ACC112 (cell line): ENCODE measurements at regions not wholly inside any gene's neighbourhood (a gene's known extent, or its start where the extent isn't known, plus 50 kb on each side); places are given as distances from the start of the nearest gene placed in this dataset.

Experiments used
- H2AFZ ChIP-seq: fragments of 200-600 bp; sonication (generic); one replicate; pipeline ENCODE4 v1.6.0; 2017; ENCODE audit warnings: antibody characterized with exemption, low read length; ENCODE audit not compliant: unreplicated experiment
- H3K27ac ChIP-seq: fragments of 200-600 bp; sonication (generic); 2 replicates; pipeline ENCODE4 v1.5.1; 2014; ENCODE audit warnings: low read depth, mild to moderate bottlenecking, antibody characterized with exemption, low read length, moderate library complexity
- H3K27me3 ChIP-seq: fragments of 200-600 bp; sonication (generic); 2 replicates; pipeline ENCODE4 v1.6.1; 2014; ENCODE audit warnings: mild to moderate bottlenecking, antibody characterized with exemption, low read length, moderate library complexity, mixed read lengths; ENCODE audit not compliant: insufficient read depth
- H3K36me3 ChIP-seq: fragments of 200-600 bp; sonication (generic); 2 replicates; pipeline ENCODE4 v1.6.1; 2016; ENCODE audit warnings: mild to moderate bottlenecking, antibody characterized with exemption, low read length, moderate library complexity, mixed read lengths; ENCODE audit not compliant: insufficient read depth
- H3K4me1 ChIP-seq: fragments of 200-600 bp; sonication (generic); one replicate; pipeline ENCODE4 v1.6.1; 2016; ENCODE audit warnings: low read length, mixed read lengths; ENCODE audit not compliant: insufficient read depth, unreplicated experiment, control insufficient read depth
- H3K4me3 ChIP-seq: fragments of 200-600 bp; sonication (generic); 2 replicates; pipeline ENCODE4 v1.5.1; 2014; ENCODE audit warnings: mild to moderate bottlenecking, low read depth, low read length
- H3K79me2 ChIP-seq: fragments of 200-600 bp; sonication (generic); one replicate; pipeline ENCODE4 v1.6.0; 2016; ENCODE audit warnings: low read length; ENCODE audit not compliant: control insufficient read depth, unreplicated experiment, insufficient read depth

DNA sequence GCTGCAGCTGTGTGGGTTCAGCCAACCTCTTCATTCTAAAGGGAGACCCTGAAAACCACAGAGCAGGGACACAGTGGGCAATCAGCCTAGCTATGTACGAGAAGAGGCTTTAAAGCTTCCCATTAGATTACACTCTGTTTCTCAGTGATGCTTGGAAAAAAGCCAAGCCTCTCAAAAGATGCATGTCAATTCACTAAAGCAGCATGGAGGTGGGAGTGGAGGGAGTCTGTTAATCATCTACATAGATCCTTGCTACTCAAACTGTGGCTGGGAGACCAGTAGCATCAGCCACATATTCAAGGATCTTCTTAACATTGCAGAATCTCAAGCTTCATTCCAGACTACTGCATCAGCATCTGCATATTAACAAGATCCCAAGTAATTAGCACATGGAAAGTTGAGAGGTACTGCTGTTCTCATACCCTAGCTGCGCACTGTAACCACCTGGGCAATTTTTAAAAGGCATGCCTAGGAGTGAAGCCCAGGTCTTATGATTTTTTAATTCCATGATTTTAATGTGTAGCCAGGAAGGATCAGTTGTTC lies 305.9 kb downstream of the PMP22 start:
- Histone ChIP-seq H3K4me3 (no peak overlapping the region), H3K79me2 (no peaks in the 10 kb centered on the region), H3K36me3 (no peaks in the 10 kb centered on the region), H2AFZ (no peak overlapping the region), H3K4me1 (no peaks in the 10 kb centered on the region), H3K27me3 (peaks cover 16% of the 10 kb centered on the region; the same call in 1 of the 2 replicates), H3K27ac (no peak overlapping the region)

DNA sequence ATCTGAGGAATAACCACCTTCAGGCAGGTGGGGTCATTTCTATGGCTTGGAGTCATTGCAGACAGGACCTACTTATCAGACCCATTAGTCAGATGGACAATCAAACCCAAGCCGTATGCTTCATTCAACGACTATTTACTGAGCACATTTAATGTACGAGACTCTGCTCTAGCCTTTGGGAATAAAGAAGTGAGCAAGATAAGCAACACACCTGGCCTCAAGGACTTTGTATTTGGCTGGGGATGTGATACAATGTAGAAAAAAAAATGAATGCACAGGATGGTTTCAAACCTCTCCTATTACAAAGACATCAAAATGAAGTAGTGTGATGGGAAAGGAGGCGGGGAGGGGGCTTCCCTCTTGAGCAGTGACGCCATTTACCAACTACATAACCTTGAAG lies 311.7 kb downstream of the PMP22 start:
- H3K36me3 ChIP-seq: no peaks in the 10 kb centered on the region
- no peak overlapping the region for H3K4me3 ChIP-seq
- H3K79me2 ChIP-seq: no peaks in the 10 kb centered on the region
- no peak overlapping the region for H3K27ac ChIP-seq
- H3K4me1 ChIP-seq: no peaks in the 10 kb centered on the region
- H2AFZ ChIP-seq: no peak overlapping the region
- peaks cover 30% of the 10 kb centered on the region; the same call in 1 of the 2 replicates for H3K27me3 ChIP-seq

DNA sequence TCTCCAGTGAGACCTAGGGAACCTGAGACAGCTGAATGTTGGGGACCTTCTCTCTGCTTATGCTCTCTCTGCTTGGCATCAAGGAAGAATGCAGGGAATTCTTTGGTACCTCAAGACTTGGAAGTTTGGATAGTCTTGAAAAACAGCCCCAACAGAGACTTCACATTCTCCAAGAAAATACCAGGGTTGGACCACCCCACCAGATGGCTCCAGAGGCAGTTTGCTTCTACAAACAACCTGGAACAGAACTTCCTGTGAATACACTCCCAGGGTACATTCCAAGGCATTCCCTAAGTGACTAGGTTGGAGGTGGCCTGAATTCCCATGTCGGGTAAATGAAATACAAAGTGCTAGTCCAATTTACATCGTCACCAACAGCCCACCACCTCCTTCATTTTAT lies 314.4 kb downstream of the PMP22 start:
- Histone ChIP-seq H2AFZ (no peak overlapping the region), H3K27ac (no peak overlapping the region), H3K79me2 (no peaks in the 10 kb centered on the region), H3K4me1 (no peaks in the 10 kb centered on the region), H3K36me3 (no peaks in the 10 kb centered on the region), H3K27me3 (peaks cover 30% of the 10 kb centered on the region), H3K4me3 (no peak overlapping the region)

DNA sequence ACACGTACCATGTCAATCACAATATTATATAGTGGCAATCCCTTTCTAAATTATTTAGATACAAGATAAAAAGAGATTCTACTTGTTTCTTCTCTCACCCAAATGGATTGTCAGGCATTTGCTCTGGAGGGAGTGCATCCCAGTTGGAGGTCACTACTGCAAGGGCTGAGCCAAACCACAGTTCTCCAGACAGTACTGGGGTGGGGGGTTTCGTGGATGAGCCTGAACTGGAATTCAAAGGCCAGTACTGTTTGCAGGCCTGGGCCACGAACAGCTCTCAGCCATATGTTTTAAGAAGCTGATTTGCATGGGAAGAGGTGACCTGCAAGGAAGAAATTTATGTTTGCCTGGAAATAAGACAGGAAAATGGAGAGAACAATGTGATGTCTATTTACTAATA lies 314.9 kb downstream of the PMP22 start:
- peaks cover 28% of the 10 kb centered on the region for H3K27me3 ChIP-seq
- H3K4me3 ChIP-seq: no peak overlapping the region
- H3K27ac ChIP-seq: no peak overlapping the region
- no peaks in the 10 kb centered on the region for H3K4me1 ChIP-seq
- H3K36me3 ChIP-seq: no peaks in the 10 kb centered on the region
- H3K79me2 ChIP-seq: no peaks in the 10 kb centered on the region
- H2AFZ ChIP-seq: no peak overlapping the region

DNA sequence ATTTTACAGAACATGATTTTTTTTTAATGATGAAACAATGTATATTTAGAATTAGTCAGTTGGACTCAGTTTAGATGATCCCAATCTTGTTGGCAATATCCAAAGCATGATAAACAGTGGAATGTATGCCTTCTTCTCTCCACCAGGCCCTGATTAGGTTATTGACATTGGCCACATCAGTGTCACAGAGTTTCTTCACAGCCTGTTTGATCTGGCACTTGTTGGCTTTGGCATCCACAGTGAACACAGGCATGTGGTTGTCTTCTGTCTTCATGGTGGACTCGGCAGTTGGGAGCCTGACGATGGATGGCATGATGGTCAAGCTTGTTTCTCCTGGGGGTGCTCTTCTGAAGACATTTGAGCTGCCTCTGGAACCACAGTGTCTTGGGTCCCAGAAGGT lies 317.5 kb downstream of the PMP22 start:
- no peaks in the 10 kb centered on the region for H3K36me3 ChIP-seq
- no peak overlapping the region for H3K27ac ChIP-seq
- H2AFZ ChIP-seq: no peak overlapping the region
- no peaks in the 10 kb centered on the region for H3K79me2 ChIP-seq
- H3K27me3 ChIP-seq: peaks cover 20% of the 10 kb centered on the region
- H3K4me3 ChIP-seq: no peak overlapping the region
- no peaks in the 10 kb centered on the region for H3K4me1 ChIP-seq

DNA sequence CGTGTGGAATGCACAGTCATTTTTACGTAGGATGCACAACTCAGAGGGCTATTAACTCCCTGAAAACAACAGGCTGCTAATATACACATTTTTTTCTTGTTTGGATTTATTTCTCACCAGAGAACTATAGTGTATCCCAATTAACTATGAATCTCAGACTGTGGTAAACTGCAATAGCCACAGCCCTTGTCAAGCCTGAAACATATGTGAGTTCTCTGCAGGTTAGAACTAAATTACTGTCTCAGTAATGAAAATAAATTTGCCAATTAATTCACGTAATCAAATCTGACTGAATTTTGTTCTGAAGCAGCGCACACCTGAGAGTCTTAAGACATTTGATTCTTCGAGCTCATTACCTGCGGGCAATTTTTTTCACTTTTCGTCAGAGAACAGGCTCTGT lies 318.6 kb downstream of the PMP22 start:
- H2AFZ ChIP-seq: no peak overlapping the region
- no peak overlapping the region for H3K27ac ChIP-seq
- H3K27me3 ChIP-seq: peaks cover 20% of the 10 kb centered on the region
- H3K79me2 ChIP-seq: no peaks in the 10 kb centered on the region
- 0 out of 2 replicates have a peak overlapping the region, but pooled peaks have one; percentile 3 for H3K4me3 ChIP-seq
- no peaks in the 10 kb centered on the region for H3K4me1 ChIP-seq
- H3K36me3 ChIP-seq: no peaks in the 10 kb centered on the region

DNA sequence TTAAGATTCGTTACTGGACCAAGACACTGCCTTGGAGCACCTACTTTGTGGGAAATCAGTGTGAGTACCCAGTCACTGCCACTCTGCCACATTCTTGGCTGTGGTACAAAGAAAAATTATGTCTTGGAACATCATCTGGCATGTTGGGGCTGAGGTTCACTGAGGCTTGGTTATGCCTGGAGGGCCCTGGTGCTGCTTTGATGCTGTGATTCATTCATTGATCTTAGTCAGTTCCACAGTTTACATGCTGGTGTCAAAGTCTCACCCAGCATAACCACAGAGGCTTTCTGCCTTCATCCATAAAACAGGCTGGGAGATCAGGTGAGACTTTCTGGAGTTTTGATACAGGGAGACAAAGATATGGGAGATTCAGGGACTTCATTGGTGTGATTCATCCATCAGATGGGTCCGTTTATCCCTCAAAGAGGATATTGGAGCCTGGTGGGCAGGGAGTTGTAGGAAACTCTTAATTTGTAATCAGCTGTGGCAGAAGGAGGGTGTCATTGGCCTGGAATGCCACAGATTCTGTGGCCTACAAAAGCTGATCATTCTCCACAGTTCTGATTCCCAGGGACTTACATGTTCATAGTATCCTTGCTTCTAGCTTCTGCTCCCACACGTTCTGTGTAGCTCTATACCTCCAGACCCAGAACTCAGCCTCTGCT lies 322.5 kb downstream of the PMP22 start:
- H3K36me3 ChIP-seq: no peaks in the 10 kb centered on the region
- no peaks in the 10 kb centered on the region for H3K4me1 ChIP-seq
- no peaks in the 10 kb centered on the region for H3K79me2 ChIP-seq
- peaks cover 4% of the 10 kb centered on the region for H3K27me3 ChIP-seq
- H3K4me3 ChIP-seq: no peak overlapping the region
- H3K27ac ChIP-seq: no peak overlapping the region
- no peak overlapping the region for H2AFZ ChIP-seq

DNA sequence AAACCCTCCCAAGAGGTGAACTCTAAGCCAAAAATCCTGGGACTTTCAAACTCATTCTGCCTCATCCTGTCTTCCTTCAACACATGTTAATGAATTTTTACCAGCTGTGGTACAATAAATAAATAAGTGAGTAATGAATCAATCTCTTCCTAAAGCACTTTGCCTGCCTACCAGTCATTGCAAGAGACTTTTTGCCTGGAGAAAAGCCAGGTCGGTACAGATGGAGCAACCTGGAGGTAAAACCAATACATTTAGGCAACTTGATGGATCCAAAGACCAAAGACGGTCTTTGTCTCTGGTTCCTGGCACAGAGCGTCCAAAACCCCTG lies 324.2 kb downstream of the PMP22 start:
- Histone ChIP-seq H3K4me3 (no peak overlapping the region), H3K27me3 (peaks cover 20% of the 10 kb centered on the region), H3K36me3 (no peaks in the 10 kb centered on the region), H3K27ac (no peak overlapping the region), H2AFZ (no peak overlapping the region), H3K79me2 (no peaks in the 10 kb centered on the region), H3K4me1 (no peaks in the 10 kb centered on the region)

DNA sequence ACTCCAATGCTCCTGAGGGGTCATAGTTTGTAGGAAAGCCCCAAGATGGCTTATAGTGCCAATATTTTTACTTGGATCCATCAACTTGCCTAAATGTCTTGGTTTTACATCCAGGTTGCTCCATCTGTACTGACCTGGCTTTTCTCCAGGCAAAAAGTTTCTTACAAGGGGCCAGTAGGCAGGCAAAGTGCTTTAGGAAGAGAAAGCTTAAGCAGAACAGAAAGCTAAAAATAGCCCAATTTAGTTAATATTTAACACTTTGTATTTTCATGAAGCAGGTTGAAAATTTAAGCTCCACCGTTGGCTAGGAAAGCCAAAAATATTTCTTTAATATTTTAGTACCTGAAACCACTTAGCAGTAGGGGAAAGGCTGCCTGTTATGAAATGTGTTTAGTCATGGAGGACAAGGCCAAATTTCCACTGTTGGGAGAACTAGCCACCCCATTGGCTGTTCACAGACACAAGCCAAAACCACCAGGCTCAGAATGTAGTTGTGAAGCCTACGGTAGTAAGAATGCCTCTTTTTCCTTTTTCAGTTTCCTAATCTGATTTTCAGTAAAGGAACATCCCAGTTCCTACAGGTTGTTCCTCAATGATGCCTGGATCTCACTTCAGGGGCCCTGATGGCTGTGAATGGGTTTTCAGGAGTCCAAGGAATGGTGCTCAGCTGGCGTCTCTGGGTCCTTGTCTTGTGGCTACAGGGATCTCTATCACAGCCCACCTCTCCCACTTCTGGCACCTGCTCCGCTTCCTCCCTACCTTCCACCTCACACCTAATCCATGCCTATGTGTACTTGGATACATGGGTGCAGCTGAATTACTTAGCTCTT lies 324.8 kb downstream of the PMP22 start:
- Histone ChIP-seq H3K4me3 (no peak overlapping the region), H3K4me1 (no peaks in the 10 kb centered on the region), H2AFZ (no peak overlapping the region), H3K27ac (no peak overlapping the region), H3K27me3 (peaks cover 23% of the 10 kb centered on the region), H3K79me2 (no peaks in the 10 kb centered on the region), H3K36me3 (no peaks in the 10 kb centered on the region)

DNA sequence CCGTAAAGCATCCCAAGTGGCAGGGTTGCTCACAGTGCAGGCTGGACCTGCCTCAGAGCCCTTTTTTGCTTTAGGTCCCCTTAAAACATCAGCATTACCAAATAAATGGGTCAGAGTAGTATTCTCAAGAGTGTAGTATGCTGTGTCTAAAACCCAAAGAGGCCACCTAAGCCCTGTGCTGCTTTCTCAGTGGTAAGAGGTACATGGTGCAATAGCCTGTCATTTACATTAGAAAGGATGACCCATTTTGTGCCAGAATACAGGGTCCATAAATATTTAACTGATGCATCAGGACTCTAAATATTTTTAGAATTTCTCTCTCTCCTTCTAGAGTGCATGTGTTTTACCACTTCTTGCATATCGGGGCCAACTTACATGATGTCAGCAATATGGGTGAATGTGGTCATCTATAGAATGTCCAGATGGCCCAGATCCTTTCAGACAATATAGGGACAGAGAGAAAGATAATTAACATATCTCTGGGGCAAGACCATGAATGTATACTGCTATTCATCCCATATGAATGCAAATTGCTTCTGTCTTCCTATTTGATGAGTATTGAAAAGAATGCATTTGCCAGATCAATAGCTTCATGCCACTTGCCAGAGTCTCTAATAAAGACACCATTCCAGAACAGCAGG lies 329.2 kb downstream of the PMP22 start:
- no peak overlapping the region for H3K4me3 ChIP-seq
- H3K79me2 ChIP-seq: no peaks in the 10 kb centered on the region
- no peaks in the 10 kb centered on the region for H3K36me3 ChIP-seq

More for the DNA sequence above, 329.2 kb downstream of the PMP22 start:
- H3K27me3 ChIP-seq: peaks cover 46% of the 10 kb centered on the region
- H3K27ac ChIP-seq: no peak overlapping the region
- H3K4me1 ChIP-seq: no peaks in the 10 kb centered on the region
- H2AFZ ChIP-seq: no peak overlapping the region
